GM23248 (cell line): ENCODE measurements at regions not wholly inside any gene's neighbourhood (a gene's known extent, or its start where the extent isn't known, plus 50 kb on each side); places are given as distances from the start of the nearest gene placed in this dataset.

Source experiments
- DNase-seq: peaks from one replicate; pipeline ENCODE4 v3.0.0-alpha.2; 2015
- H2AFZ ChIP-seq: fragments of 200-600 bp; sonication (generic); 2 replicates; pipeline ENCODE4 v1.6.1; 2016; ENCODE audit warnings: antibody characterized with exemption
- H3F3A ChIP-seq: fragments of 200-600 bp; sonication (generic); 2 replicates; pipeline ENCODE4 v1.6.1; 2016; ENCODE audit warnings: mild to moderate bottlenecking, antibody characterized with exemption, mixed run types; ENCODE audit not compliant: insufficient read depth
- H3K27ac ChIP-seq: fragments of 200-600 bp; sonication (generic); 2 replicates; pipeline ENCODE4 v1.5.1; 2016; ENCODE audit warnings: mild to moderate bottlenecking
- H3K27me3 ChIP-seq: fragments of 200-600 bp; sonication (generic); replicated peaks from 2 replicates; pipeline ENCODE4 v1.6.1; 2016; ENCODE audit warnings: mild to moderate bottlenecking; ENCODE audit not compliant: insufficient read depth
- H3K36me3 ChIP-seq: fragments of 200-600 bp; sonication (generic); 2 replicates; pipeline ENCODE4 v1.6.1; 2016; ENCODE audit warnings: low read depth, mild to moderate bottlenecking
- H3K4me1 ChIP-seq: fragments of 200-600 bp; sonication (generic); 2 replicates; pipeline ENCODE4 v1.6.1; 2016; ENCODE audit warnings: mild to moderate bottlenecking; ENCODE audit not compliant: insufficient read depth
- H3K4me2 ChIP-seq: fragments of 200-600 bp; sonication (generic); one replicate; pipeline ENCODE4 v1.6.1; 2016; ENCODE audit warnings: mild to moderate bottlenecking; ENCODE audit not compliant: unreplicated experiment
- H3K4me3 ChIP-seq: fragments of 200-600 bp; sonication (generic); 2 replicates; pipeline ENCODE4 v1.5.1; 2016; ENCODE audit warnings: mild to moderate bottlenecking
- H3K79me2 ChIP-seq: fragments of 200-600 bp; sonication (generic); 2 replicates; pipeline ENCODE4 v1.6.1; 2016; ENCODE audit warnings: mild to moderate bottlenecking; ENCODE audit not compliant: insufficient read depth
- H3K9ac ChIP-seq: fragments of 200-600 bp; sonication (generic); 2 replicates; pipeline ENCODE4 v1.6.1; 2016; ENCODE audit warnings: mild to moderate bottlenecking
- H3K9me2 ChIP-seq: fragments of 200-600 bp; sonication (generic); 2 replicates; pipeline ENCODE4 v1.6.1; 2016; ENCODE audit warnings: mixed run types, mild to moderate bottlenecking, moderate library complexity; ENCODE audit not compliant: insufficient read depth
- H3K9me3 ChIP-seq: fragments of 200-600 bp; sonication (generic); one replicate; pipeline ENCODE4 v1.6.1; 2017; ENCODE audit warnings: low read depth
- H4K20me1 ChIP-seq: fragments of 200-600 bp; sonication (generic); 2 replicates; pipeline ENCODE4 v1.6.0; 2016; ENCODE audit not compliant: insufficient read depth
- EZH2 ChIP-seq: fragments of 200-600 bp; sonication (generic); IDR thresholded peaks from 2 replicates; pipeline ENCODE4 v1.6.1; 2018; ENCODE audit warnings: antibody characterized with exemption, mild to moderate bottlenecking; ENCODE audit not compliant: insufficient read depth, poor library complexity, severe bottlenecking
- EZH2phosphoT487 ChIP-seq: fragments of 200-600 bp; sonication (generic); IDR thresholded peaks from 2 replicates; pipeline ENCODE4 v1.6.1; 2018; ENCODE audit warnings: antibody characterized with exemption, moderate library complexity, mild to moderate bottlenecking, low read depth; ENCODE audit not compliant: insufficient read depth
- WGBS, 2 experiments: methylation state at CpG; one replicate each; pipeline ENCODE4 v1.1.6; 2015 to 2017; ENCODE audit warnings: low lambda C conversion rate in 2 of 2, low coverage in 1 of 2; ENCODE audit errors: missing lambda C conversion rate in 2 of 2; 5-methylcytosine and 5-hydroxymethylcytosine counted together
- in situ Hi-C: fragments of 300-500 bp; cut with MboI; formaldehyde crosslinking; loops from 2 replicates; pipeline ENCODE4 v1.15.0; 2020

DNA sequence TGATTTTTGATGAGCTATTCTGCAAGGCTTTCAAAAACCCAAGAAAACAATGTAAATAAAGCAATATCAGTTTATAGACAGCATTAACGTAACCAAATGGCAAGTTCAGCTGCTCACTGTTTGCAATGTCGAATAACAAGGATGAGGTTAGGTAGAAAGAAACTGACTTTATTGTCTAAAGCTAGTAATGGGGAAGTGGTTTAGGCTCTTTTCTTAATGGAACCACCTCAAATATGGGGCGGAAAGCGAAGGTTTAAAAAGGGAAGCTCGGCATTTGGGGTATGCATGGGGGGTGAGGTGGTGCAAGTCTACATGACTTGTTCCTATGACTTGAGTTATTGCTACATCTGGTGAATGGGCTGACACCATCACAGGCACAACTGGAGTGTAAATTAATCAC lies 1060.2 kb downstream of the NSUN3 start:
- H3K79me2 ChIP-seq, result no peaks in the 10 kb centered on the region
- H3K4me1 ChIP-seq, result no peaks in the 10 kb centered on the region
- no peaks in the 10 kb centered on the region for H3K9me3 ChIP-seq
- no peaks in the 10 kb centered on the region for H4K20me1 ChIP-seq
- TF ChIP-seq EZH2phosphoT487 (no peak), EZH2 (no peak)
- H2AFZ ChIP-seq, result no peak overlapping the region
- no peak overlapping the region for H3K4me3 ChIP-seq
- no peak for DNase-seq
- no peak overlapping the region for H3K9ac ChIP-seq
- no peaks in the 10 kb centered on the region for H3K36me3 ChIP-seq
- in situ Hi-C loops, result no loop called here
- H3K4me2 ChIP-seq, result no peak overlapping the region
- H3F3A ChIP-seq, result no peaks in the 10 kb centered on the region
- no peaks in the 10 kb centered on the region for H3K9me2 ChIP-seq
- 18 to 20% methylated on average over 5 of the region's 5 CpGs for WGBS, 2 experiments
- no peaks in the 10 kb centered on the region for H3K27me3 ChIP-seq
- no peak overlapping the region for H3K27ac ChIP-seq

DNA sequence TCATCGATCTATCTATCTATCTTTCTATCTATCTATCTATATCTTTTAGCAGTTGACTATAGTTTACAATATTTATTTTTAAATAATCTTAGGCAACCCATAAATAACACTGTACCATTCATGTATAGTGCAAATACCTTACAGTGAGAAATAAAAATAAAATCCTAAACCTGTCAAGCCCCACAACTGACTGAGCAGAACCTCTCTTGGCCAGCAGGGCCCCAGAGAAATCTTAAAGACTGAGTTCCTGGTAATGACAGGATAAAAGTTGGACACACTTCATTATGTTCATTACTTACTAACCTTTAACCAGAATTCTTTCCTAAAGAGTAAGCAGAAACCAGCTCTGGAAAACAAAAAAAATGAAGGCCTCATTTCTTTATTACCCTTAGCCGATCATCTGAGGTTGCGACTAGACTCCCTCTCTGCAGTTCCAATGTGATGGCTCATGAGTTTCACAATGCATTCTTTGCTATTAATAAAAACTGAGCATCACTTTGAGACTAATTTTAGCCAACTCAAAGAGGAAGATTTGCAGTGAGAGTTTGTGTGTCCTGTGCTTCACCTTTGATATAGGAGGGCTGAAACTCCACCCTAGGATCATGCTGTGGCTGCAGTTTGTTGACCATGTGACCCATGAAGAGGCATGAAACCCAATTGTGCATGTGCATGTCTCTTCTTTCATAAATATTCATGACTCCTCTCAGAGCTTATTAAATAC lies 1072.0 kb downstream of the NSUN3 start:
- Histone ChIP-seq H3K9ac (no peak overlapping the region), H3K36me3 (no peaks in the 10 kb centered on the region), H3K27me3 (no peaks in the 10 kb centered on the region), H3K27ac (no peak overlapping the region), H3K9me2 (no peaks in the 10 kb centered on the region), H4K20me1 (no peaks in the 10 kb centered on the region), H3K4me2 (no peak overlapping the region), H3K4me3 (no peak overlapping the region), H3K79me2 (no peaks in the 10 kb centered on the region), H3F3A (no peaks in the 10 kb centered on the region), H2AFZ (no peak overlapping the region), H3K4me1 (no peaks in the 10 kb centered on the region), H3K9me3 (no peaks in the 10 kb centered on the region)
- in situ Hi-C loops, result no loop called here
- peak; percentile 1 for DNase-seq
- TF ChIP-seq EZH2phosphoT487 (no peak), EZH2 (no peak)
- WGBS, 2 experiments, result 32% methylated on average over 3 of the region's 3 CpGs

DNA sequence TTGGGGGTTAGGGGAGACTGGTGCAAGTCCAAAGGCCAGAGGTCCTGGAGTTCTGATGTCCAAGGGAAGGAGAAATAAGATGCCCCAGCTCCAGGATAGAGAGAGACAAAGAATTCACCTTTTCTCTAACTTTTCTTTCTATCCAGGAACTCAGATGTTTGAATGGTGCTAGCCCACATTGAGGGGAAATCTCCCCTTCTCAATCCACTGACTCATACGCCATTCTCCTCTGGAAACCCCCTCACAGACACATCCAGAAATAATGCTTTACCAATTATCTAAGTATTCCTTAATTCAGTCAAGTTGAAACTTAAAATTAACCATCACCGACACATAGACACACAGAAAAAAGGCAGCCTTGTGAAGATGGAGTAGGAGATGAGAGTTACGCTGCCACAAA lies 1085.2 kb downstream of the NSUN3 start:
- Histone ChIP-seq H3K4me2 (no peak overlapping the region), H3K79me2 (no peaks in the 10 kb centered on the region), H3K9me3 (peaks cover 4% of the 10 kb centered on the region), H3K27me3 (no peaks in the 10 kb centered on the region), H3K9ac (no peak overlapping the region), H4K20me1 (no peaks in the 10 kb centered on the region), H3F3A (no peaks in the 10 kb centered on the region), H2AFZ (no peak overlapping the region), H3K36me3 (no peaks in the 10 kb centered on the region), H3K4me1 (no peaks in the 10 kb centered on the region), H3K9me2 (no peaks in the 10 kb centered on the region), H3K27ac (no peak overlapping the region), H3K4me3 (no peak overlapping the region)
- WGBS, 2 experiments, result 8 to 26% methylated on average over 3 of the region's 3 CpGs
- in situ Hi-C loops, result no loop called here
- DNase-seq, result no peak
- TF ChIP-seq EZH2, result no peak
- TF ChIP-seq EZH2phosphoT487, result no peak

DNA sequence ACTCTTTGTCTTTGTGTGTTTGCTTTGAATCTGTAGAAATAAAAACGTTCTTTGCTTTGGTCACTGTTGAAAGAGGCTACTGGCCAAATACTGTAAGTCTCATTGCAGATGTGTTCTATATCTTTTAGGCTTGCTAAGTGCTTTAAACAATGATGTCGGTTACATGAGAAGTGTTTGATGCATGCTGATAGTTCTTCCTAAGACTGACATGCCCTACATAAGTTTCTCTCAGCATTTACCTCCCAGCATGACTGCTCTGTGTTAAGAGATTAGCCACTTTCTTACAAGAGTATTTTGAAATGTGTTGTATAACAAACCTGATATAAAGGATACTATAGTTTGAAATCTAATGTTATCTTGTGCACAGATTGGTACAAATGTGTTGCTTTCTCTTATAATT lies 1088.7 kb downstream of the NSUN3 start:
- Histone ChIP-seq H3K27ac (no peak overlapping the region), H3K9ac (no peak overlapping the region), H3K9me3 (peaks cover 4% of the 10 kb centered on the region), H3K4me1 (no peaks in the 10 kb centered on the region), H3K4me3 (no peak overlapping the region), H3K4me2 (no peak overlapping the region), H3K27me3 (no peaks in the 10 kb centered on the region), H3K9me2 (no peaks in the 10 kb centered on the region), H4K20me1 (no peaks in the 10 kb centered on the region), H3F3A (no peaks in the 10 kb centered on the region), H3K36me3 (no peaks in the 10 kb centered on the region), H3K79me2 (no peaks in the 10 kb centered on the region), H2AFZ (no peak overlapping the region)
- DNase-seq, result no peak
- in situ Hi-C loops, result no loop called here
- TF ChIP-seq EZH2 (no peak), EZH2phosphoT487 (no peak)
- WGBS, 2 experiments, result 6 to 9% methylated on average over 2 of the region's 2 CpGs

DNA sequence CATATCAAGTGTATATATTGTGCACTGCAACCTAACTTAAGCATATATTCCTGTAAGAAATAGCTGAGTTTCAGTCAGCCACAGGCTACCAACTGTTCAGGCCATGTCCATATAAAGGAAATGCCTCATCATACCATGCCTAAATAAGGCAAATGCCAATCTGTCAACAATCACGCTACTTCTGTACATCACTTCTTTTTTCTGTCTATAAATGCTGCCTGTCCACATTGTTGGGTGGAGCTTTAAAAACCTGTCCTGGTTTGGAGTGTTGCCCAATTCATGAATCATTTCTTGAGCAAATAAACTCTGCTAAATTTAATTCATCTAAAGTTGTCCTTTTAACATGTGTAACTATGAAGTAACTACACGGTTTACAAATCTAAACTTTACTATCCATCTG lies 1091.9 kb downstream of the NSUN3 start:
- H3F3A ChIP-seq, result no peaks in the 10 kb centered on the region
- H3K36me3 ChIP-seq, result no peaks in the 10 kb centered on the region
- TF ChIP-seq EZH2 (no peak), EZH2phosphoT487 (no peak)
- H3K79me2 ChIP-seq, result no peaks in the 10 kb centered on the region
- no peak overlapping the region for H3K4me2 ChIP-seq
- no peak overlapping the region for H3K27ac ChIP-seq
- no peaks in the 10 kb centered on the region for H3K27me3 ChIP-seq
- H4K20me1 ChIP-seq, result no peaks in the 10 kb centered on the region
- no peaks in the 10 kb centered on the region for H3K4me1 ChIP-seq
- in situ Hi-C loops, result no loop called here
- no peak overlapping the region for H3K4me3 ChIP-seq
- peaks cover 4% of the 10 kb centered on the region for H3K9me3 ChIP-seq
- 46% methylated on average over 2 of the region's 2 CpGs for WGBS, 2 experiments
- no peak overlapping the region for H2AFZ ChIP-seq
- no peaks in the 10 kb centered on the region for H3K9me2 ChIP-seq
- H3K9ac ChIP-seq, result no peak overlapping the region
- DNase-seq, result no peak
